ENCODE measurements at regions not wholly inside any gene's neighbourhood (a gene's known extent, or its start where the extent isn't known, plus 50 kb on each side); places are given as distances from the start of the nearest gene placed in this dataset.

- H3K36me3 Mint-ChIP-seq (ENCODE audit: low read depth): no peaks in the 10 kb centered on the region
- no peak for DNase-seq
- CTCF ChIA-PET: no interaction called here
These were observed 176.4 kb downstream of the PTPN20 start for GRCh38 chr10:47087667-47088066.

GRCh38 chr10:47088656-47089354, 177.6 kb downstream of the PTPN20 start:
- ATAC-seq (ENCODE audit: low read depth) (no peak), DNase-seq (no peak)
- Mint-ChIP-seq H3K27ac (no peak overlapping the region), H3K27me3 (peaks cover 15% of the 10 kb centered on the region), H3K4me3 (no peak overlapping the region), H3K9me3 (peaks cover 3% of the 10 kb centered on the region), H3K36me3 (ENCODE audit: low read depth) (no peaks in the 10 kb centered on the region), H3K4me1 (no peaks in the 10 kb centered on the region)
- POLR2A ChIA-PET: no interaction called here
- CTCF ChIA-PET: no interaction called here
- intact Hi-C loops (cut with micrococcal nuclease): no loop called here
- TF ChIP-seq CTCF (IDR thresholded peaks at IDR 0.05): no peak

More at GRCh38 chr10:47087667-47088066, 176.4 kb downstream of the PTPN20 start:
- ATAC-seq (ENCODE audit: low read depth): no peak
- Mint-ChIP-seq H3K4me3 (no peak overlapping the region), H3K9me3 (peaks cover 3% of the 10 kb centered on the region), H3K4me1 (no peaks in the 10 kb centered on the region), H3K27ac (no peak overlapping the region), H3K27me3 (peaks cover 12% of the 10 kb centered on the region)
- TF ChIP-seq CTCF (IDR thresholded peaks at IDR 0.05): no peak
- intact Hi-C loops (cut with micrococcal nuclease): no loop called here
- POLR2A ChIA-PET: no interaction called here

GRCh38 chr10:47090042-47090441, 178.8 kb downstream of the PTPN20 start:
- no peaks in the 10 kb centered on the region for H3K36me3 Mint-ChIP-seq (ENCODE audit: low read depth)
- H3K9me3 Mint-ChIP-seq: peaks cover 3% of the 10 kb centered on the region
- ChIA-PET POLR2A (no interaction called here), CTCF (no interaction called here)
- intact Hi-C loops (cut with micrococcal nuclease): no loop called here
- no peak overlapping the region for H3K4me3 Mint-ChIP-seq
- peaks cover 18% of the 10 kb centered on the region for H3K27me3 Mint-ChIP-seq
- H3K27ac Mint-ChIP-seq: no peak overlapping the region
- ATAC-seq (ENCODE audit: low read depth): no peak
- H3K4me1 Mint-ChIP-seq: no peaks in the 10 kb centered on the region
- DNase-seq: no peak
- no peak for TF ChIP-seq CTCF (IDR thresholded peaks at IDR 0.05)

- H3K36me3 Mint-ChIP-seq (ENCODE audit: low read depth): no peaks in the 10 kb centered on the region
- ATAC-seq (ENCODE audit: low read depth) (no peak), DNase-seq (no peak)
- H3K27ac Mint-ChIP-seq: no peak overlapping the region
- TF ChIP-seq CTCF (IDR thresholded peaks at IDR 0.05): no peak
- H3K4me3 Mint-ChIP-seq: no peak overlapping the region
- CTCF ChIA-PET: no interaction called here
- POLR2A ChIA-PET: no interaction called here
- peaks cover 5% of the 10 kb centered on the region for H3K9me3 Mint-ChIP-seq
- intact Hi-C loops (cut with micrococcal nuclease): no loop called here
- peaks cover 18% of the 10 kb centered on the region for H3K27me3 Mint-ChIP-seq
- no peaks in the 10 kb centered on the region for H3K4me1 Mint-ChIP-seq
These were observed 179.7 kb downstream of the PTPN20 start for GRCh38 chr10:47090903-47091302.

GRCh38 chr10:47091421-47091820, 180.2 kb downstream of the PTPN20 start:
- no peaks in the 10 kb centered on the region for H3K4me1 Mint-ChIP-seq
- POLR2A ChIA-PET: no interaction called here
- H3K36me3 Mint-ChIP-seq (ENCODE audit: low read depth): no peaks in the 10 kb centered on the region
- intact Hi-C loops (cut with micrococcal nuclease): no loop called here
- CTCF ChIA-PET: no interaction called here
- H3K27me3 Mint-ChIP-seq: peaks cover 18% of the 10 kb centered on the region
- H3K4me3 Mint-ChIP-seq: no peak overlapping the region
- peaks cover 5% of the 10 kb centered on the region for H3K9me3 Mint-ChIP-seq
- DNase-seq (no peak), ATAC-seq (ENCODE audit: low read depth) (no peak)
- TF ChIP-seq CTCF (IDR thresholded peaks at IDR 0.05): no peak
- H3K27ac Mint-ChIP-seq: no peak overlapping the region

Measured in activated B cell treated with CpG ODN at 0.5 μM for 24 hours (primary cell).